ENCODE measurements at regions not wholly inside any gene's neighbourhood (a gene's known extent, or its start where the extent isn't known, plus 50 kb on each side); places are given as distances from the start of the nearest gene placed in this dataset.

DNA sequence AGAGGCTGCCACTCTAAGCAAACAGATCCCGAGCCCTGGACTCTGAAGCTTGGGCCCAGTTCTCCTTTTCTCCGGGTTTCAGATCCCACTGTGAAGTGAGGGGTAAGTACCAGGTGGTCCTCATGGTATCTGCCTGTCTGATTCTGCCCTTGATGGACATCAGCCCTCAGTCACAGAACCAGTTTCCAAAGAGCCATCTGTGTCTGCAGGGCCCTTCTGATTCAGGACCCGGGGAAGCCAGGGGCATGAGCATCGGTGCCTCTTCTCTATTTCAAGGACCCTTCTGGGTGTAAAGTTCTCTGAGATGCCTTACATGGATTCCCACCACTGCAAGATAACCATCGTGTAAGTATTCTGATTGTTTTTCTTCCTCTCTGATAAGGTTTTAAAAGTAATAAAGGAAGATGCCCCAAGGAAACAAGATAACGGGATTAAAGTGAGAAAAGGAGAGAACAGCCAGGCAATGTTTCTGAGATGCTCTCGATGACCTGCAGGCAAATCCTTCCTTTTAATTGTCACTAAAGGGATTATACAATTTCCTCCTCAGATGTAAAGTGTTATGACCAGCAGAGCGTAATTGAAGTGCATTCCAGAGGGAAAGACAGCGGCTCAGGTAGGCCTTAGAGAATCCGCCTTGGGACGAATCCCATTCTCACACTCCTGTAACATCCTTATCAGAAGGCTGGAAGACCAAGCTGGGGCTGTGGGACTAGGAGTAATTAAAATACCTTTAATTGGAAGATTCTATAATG is 924.3 kb downstream of the TBC1D22A start:
- Mint-ChIP-seq H3K9me3 (peaks cover 10% of the 10 kb centered on the region), H3K4me1 (ENCODE audit: low read depth) (no peaks in the 10 kb centered on the region), H3K36me3 (ENCODE audit: low read depth) (no peaks in the 10 kb centered on the region), H3K4me3 (no peak overlapping the region), H3K27ac (no peak overlapping the region), H3K27me3 (ENCODE audit: low read depth) (no peaks in the 10 kb centered on the region)
- intact Hi-C loops (cut with micrococcal nuclease): no loop called here
- no peak for DNase-seq
- CTCF ChIA-PET: no interaction called here

DNA sequence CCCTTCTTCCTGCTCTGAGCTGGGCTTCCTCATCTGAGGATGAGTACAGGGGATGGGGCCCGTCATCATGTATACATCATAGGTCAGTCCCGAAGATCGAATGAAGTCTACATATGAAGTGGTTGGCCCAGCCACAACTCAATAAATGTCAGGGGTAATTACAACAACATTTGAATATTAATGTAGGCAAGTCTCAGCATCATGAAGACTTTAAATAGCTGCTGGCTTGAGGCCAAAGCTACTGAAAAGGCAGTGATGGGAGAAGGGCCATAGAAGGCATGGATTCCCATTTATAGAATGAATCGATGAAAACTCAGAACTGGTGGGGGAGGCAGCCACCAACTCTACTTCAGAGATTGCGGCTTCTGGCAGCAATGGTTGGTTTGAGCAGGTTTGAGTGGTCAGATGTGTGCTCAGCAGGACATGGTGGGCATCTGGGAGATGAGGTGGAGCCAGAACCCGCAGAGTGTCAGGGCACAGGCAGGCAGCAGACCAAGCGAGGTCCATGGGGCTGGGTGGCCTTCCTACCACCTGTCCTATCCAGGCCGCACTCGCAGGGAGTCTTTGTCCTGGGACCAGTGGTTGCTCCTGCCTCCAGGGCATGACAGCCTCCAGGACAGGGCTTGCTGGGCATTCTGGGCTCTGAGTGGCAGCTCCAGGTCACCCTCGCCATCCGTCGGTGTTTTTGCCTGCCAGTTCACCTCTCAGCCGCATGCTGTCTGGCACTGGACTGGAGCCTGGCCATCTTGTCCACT is 919.1 kb downstream of the TBC1D22A start:
- no peaks in the 10 kb centered on the region for H3K4me1 Mint-ChIP-seq (ENCODE audit: low read depth)
- no peak overlapping the region for H3K27ac Mint-ChIP-seq
- DNase-seq: no peak
- no peak overlapping the region for H3K4me3 Mint-ChIP-seq
- H3K27me3 Mint-ChIP-seq (ENCODE audit: low read depth): peaks cover 3% of the 10 kb centered on the region
- H3K36me3 Mint-ChIP-seq (ENCODE audit: low read depth): no peaks in the 10 kb centered on the region
- intact Hi-C loops (cut with micrococcal nuclease): no loop called here
- CTCF ChIA-PET: no interaction called here
- H3K9me3 Mint-ChIP-seq: peaks cover 12% of the 10 kb centered on the region

DNA sequence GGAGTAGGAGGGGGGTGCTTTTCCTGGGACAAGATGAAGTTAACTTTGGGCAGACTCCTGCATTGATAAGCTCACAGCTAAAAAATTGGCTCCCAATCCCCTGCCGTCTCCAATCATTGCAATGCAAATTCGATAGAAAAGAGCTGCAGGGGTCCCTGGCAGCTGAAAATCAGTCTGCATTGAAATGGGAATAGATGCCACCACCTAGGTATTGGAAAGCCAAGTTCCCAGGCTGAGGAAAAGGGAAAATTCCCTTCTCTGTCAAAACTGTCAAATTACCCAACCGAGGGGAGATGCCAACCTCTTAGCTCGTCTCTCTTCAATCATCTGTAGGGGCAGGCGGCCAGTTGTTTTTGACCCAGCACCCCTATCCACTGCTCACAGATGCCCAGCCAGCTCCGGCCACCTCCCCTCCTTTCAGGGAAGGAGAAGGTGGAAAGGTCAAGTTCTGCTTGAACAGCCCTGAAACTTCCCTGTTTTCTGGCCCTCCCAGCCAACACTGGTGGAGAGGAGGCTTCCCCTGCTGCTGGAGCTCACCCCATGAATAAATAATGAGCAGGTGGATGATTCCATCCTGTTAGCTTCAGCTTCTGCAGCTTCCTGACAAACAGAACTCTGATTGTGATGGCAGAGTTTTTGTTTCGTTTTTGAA is 916.3 kb downstream of the TBC1D22A start:
- CTCF ChIA-PET: no interaction called here

DNA sequence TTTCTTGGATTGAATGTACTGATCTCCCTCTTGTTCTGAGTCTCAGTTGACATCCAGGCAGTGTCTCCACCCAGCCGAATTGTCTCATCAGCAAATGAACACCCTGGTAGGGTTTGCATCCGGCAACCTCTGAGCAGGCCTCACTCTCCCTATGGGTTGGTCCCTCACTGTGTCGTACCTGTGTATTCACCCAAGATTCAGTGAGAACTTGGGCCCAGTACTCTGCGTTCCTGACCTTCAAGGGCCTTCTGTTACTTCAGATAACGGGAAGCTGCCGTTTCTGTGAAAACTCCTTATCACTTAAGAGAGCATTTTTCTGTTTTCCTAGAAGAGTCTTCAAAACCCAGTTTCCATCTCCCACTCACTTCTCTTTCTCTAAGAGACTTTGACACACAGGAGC is 915.6 kb downstream of the TBC1D22A start:
- intact Hi-C loops (cut with micrococcal nuclease): no loop called here
- H3K9me3 Mint-ChIP-seq: peaks cover 1% of the 10 kb centered on the region
- CTCF ChIA-PET: no interaction called here
- no peak for DNase-seq
- peaks cover 3% of the 10 kb centered on the region for H3K27me3 Mint-ChIP-seq (ENCODE audit: low read depth)
- no peak overlapping the region for H3K27ac Mint-ChIP-seq
- H3K4me3 Mint-ChIP-seq: no peak overlapping the region
- no peaks in the 10 kb centered on the region for H3K36me3 Mint-ChIP-seq (ENCODE audit: low read depth)
- no peaks in the 10 kb centered on the region for H3K4me1 Mint-ChIP-seq (ENCODE audit: low read depth)

More for the DNA sequence above, 916.3 kb downstream of the TBC1D22A start:
- intact Hi-C loops (cut with micrococcal nuclease): no loop called here
- Mint-ChIP-seq H3K27me3 (ENCODE audit: low read depth) (peaks cover 3% of the 10 kb centered on the region), H3K9me3 (peaks cover 4% of the 10 kb centered on the region), H3K27ac (no peak overlapping the region), H3K36me3 (ENCODE audit: low read depth) (no peaks in the 10 kb centered on the region), H3K4me3 (no peak overlapping the region), H3K4me1 (ENCODE audit: low read depth) (no peaks in the 10 kb centered on the region)
- DNase-seq: no peak

DNA sequence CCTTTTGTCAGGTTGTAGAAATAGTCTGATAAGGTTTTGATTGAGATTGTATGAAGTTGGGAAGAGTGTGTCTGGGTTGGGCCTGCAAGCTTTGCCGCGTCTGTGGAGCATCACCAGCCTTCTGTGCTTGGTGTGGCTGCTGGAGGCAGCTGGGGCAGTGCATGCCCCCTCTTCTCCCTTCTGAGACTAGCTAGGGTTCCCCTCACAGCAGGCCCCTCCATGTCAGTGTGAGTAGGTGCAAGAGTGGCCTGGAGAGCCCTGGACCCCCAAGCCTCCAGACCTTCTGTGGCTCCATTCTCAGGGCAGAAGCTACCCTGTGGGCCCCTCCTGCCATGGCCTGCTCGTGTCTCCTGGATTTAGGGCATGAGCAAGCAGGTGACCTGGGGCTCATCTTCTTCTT is 914.2 kb downstream of the TBC1D22A start:
- Mint-ChIP-seq H3K27ac (no peak overlapping the region), H3K36me3 (ENCODE audit: low read depth) (no peaks in the 10 kb centered on the region), H3K4me3 (no peak overlapping the region), H3K4me1 (ENCODE audit: low read depth) (no peaks in the 10 kb centered on the region), H3K27me3 (ENCODE audit: low read depth) (peaks cover 3% of the 10 kb centered on the region), H3K9me3 (peaks cover 1% of the 10 kb centered on the region)
- CTCF ChIA-PET: no interaction called here
- DNase-seq: no peak
- intact Hi-C loops (cut with micrococcal nuclease): no loop called here

DNA sequence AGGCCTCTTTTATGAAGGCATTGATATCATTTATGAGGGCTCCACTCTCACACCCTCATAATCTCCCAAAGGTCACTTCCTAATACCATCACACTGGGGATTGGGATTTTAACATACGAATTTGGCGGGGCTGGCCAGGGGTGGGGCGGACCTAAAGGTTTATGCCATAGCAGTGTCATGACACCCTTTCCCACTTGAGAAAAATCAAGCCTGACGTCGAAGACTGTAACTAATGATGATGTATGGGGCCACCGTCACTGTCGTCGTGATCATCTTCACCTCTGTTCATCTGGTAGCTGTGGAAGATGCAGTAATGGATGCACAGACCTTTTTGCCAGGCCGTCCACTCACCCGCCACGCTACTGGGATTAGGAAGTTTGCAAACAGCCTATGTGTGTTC is 912.1 kb downstream of the TBC1D22A start:
- Mint-ChIP-seq H3K4me1 (ENCODE audit: low read depth) (no peaks in the 10 kb centered on the region), H3K27ac (no peak overlapping the region), H3K27me3 (ENCODE audit: low read depth) (peaks cover under 1% of the 10 kb centered on the region), H3K9me3 (peaks cover under 1% of the 10 kb centered on the region), H3K4me3 (no peak overlapping the region), H3K36me3 (ENCODE audit: low read depth) (no peaks in the 10 kb centered on the region)
- no peak for DNase-seq
- CTCF ChIA-PET: no interaction called here
- intact Hi-C loops (cut with micrococcal nuclease): no loop called here

DNA sequence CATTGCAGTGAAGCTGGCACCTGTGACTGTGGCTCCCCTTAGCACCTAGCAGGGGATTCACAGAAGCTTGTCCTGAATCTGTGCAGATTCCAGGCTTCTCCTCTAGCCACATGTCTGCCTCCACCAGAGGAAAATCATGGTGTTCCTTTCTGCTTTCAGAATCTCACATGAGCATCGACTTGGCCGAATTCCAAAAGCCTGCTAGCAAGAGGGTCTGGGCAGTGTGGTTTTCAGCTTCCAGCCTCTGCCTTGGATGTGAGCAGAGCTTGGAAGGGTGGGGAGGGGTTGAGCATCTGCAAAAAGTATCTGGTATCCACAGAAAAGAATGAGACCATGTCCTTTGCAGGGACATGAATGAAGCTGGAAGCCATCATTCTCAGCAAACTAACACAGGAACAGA is 911.1 kb downstream of the TBC1D22A start:
- Mint-ChIP-seq H3K9me3 (peaks cover 3% of the 10 kb centered on the region), H3K4me3 (no peak overlapping the region), H3K27ac (no peak overlapping the region), H3K36me3 (ENCODE audit: low read depth) (no peaks in the 10 kb centered on the region), H3K27me3 (ENCODE audit: low read depth) (no peaks in the 10 kb centered on the region), H3K4me1 (ENCODE audit: low read depth) (no peaks in the 10 kb centered on the region)
- CTCF ChIA-PET: no interaction called here
- intact Hi-C loops (cut with micrococcal nuclease): no loop called here
- no peak for DNase-seq

DNA sequence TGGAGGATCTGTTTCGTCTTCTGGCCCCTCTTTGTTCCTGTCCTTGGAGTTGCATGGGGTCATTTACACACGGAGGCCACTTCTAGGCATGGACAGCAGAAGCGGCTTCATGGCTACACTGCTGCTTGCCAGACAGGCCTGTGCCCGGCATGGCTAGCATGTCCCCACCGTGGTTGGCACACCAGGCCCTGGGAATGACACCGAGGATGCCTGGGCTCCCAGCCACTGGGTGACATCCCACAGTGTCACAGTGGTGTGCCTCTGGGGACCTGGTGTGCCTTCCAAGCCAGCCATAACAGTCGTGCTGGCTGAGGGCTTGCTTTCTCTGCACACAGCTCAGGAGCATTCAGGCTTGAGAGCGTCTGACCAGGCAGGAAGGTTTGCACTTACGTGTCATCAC is 910.1 kb downstream of the TBC1D22A start:
- CTCF ChIA-PET: no interaction called here
- no peaks in the 10 kb centered on the region for H3K4me1 Mint-ChIP-seq (ENCODE audit: low read depth)
- H3K27ac Mint-ChIP-seq: no peak overlapping the region
- no peak overlapping the region for H3K4me3 Mint-ChIP-seq
- no peak for DNase-seq
- H3K9me3 Mint-ChIP-seq: peaks cover 5% of the 10 kb centered on the region
- no peaks in the 10 kb centered on the region for H3K27me3 Mint-ChIP-seq (ENCODE audit: low read depth)
- intact Hi-C loops (cut with micrococcal nuclease): no loop called here
- no peaks in the 10 kb centered on the region for H3K36me3 Mint-ChIP-seq (ENCODE audit: low read depth)

DNA sequence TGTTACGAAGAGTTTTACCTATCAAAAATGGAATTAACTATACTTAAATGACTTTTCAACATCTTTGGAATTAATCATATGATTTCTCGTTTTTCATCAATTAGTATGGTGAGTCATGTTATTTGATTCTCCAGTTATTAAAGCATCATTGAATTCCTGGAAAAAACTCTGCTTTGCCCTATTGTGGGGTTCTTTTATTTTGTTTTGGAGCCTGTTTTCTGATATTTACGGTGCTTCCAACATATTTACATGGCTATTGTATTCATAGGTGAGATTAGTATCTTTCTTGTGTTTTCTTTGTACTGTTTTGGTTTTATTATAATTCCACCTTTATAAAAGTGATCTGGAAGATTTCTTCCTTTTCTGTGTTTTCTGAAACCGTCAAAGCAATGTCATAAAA is 902.7 kb downstream of the TBC1D22A start:
- intact Hi-C loops (cut with micrococcal nuclease): no loop called here
- no peak for DNase-seq
- H3K27ac Mint-ChIP-seq: no peak overlapping the region
- H3K4me3 Mint-ChIP-seq: no peak overlapping the region
- no peaks in the 10 kb centered on the region for H3K4me1 Mint-ChIP-seq (ENCODE audit: low read depth)
- CTCF ChIA-PET: no interaction called here
- peaks cover 3% of the 10 kb centered on the region for H3K27me3 Mint-ChIP-seq (ENCODE audit: low read depth)
- H3K9me3 Mint-ChIP-seq: peaks cover 10% of the 10 kb centered on the region
- no peaks in the 10 kb centered on the region for H3K36me3 Mint-ChIP-seq (ENCODE audit: low read depth)

DNA sequence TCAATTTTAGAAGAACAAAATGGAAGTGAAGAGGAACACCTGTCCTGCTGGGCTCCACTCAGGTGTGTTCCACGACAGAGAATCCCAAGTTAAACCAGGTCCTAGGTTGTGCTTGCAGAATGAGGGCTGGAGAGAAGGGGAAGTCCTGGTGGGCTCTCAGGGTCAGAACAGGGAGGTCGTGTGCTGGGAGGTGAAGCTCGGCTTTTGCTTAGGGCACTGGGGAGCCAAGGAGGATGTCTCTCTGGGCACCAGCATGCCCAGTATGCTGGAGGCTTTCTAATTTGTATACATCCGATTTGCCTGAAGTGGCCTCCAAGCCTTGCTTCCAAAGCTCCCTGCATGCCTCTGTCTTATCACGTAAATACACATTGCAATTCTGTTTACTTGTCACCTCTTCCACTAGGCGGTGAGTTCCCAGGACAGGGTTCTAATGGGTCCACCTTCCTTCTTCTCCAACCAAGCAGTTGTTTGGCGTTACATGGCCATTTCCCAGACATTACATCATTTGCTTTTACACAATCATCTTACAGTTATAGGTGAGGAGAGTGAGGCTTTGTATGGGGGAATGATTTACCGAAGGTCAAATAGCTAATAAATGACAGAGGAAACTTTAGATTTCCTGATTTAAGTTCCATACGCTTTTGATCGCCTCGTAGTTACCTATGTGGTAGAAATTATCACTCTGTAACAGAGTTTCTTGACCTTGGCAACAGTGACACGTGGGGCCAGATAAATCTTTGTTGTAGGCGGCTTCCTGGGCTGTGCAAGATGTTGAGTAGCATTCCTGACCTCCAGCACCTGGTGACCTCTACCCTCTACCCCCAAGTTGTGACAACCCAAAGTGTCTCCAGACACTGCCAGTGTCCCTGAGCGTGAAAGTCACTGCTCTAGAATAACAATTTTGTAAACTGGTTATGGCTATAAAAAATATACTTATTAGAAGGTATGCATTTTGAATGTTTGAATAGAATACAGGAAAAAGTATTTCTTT is 901.5 kb downstream of the TBC1D22A start:
- Mint-ChIP-seq H3K27ac (no peak overlapping the region), H3K9me3 (peaks cover 7% of the 10 kb centered on the region), H3K36me3 (ENCODE audit: low read depth) (no peaks in the 10 kb centered on the region), H3K4me1 (ENCODE audit: low read depth) (no peaks in the 10 kb centered on the region), H3K27me3 (ENCODE audit: low read depth) (peaks cover 3% of the 10 kb centered on the region), H3K4me3 (no peak overlapping the region)
- CTCF ChIA-PET: no interaction called here
- intact Hi-C loops (cut with micrococcal nuclease): no loop called here
- DNase-seq: no peak

DNA sequence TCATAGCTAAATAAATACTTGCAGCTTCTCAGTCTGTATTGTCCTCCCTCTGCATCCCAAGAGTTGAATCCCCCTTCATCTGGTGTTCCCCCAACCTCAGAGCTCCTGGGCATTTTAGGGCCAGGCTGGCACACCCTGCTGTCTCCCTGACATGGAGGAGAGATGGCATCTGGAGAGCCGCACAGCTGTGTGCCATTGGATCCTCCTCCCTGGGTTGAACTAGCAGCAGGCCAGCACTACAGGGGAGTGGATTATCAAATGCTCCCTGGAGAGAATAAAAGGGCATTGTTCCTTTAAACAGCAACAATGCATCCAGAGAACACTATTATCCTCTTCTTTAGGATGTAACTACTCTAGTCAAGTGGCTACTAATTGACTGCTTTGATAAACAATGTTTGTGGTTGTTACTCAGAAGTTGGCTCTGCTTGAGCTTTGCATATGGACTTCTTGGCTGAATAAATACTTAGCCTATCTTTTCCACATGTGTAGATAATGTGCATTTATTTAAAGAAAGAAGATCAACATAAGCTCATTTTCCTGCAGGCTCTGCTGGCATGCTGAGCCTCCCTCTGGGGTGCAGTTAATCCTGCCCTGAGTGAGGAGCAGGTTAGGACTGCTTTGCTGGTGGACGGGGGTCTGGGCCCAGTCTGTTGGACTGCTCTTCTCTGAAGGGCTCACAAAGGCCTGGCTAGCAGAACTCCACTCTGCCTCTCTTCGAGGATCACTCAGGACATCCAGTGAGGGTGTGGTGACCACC is 897.2 kb downstream of the TBC1D22A start:
- no peaks in the 10 kb centered on the region for H3K27me3 Mint-ChIP-seq (ENCODE audit: low read depth)
- H3K27ac Mint-ChIP-seq: no peak overlapping the region
- DNase-seq: no peak
- CTCF ChIA-PET: no interaction called here
- peaks cover 5% of the 10 kb centered on the region for H3K9me3 Mint-ChIP-seq
- H3K36me3 Mint-ChIP-seq (ENCODE audit: low read depth): no peaks in the 10 kb centered on the region
- no peaks in the 10 kb centered on the region for H3K4me1 Mint-ChIP-seq (ENCODE audit: low read depth)
- no peak overlapping the region for H3K4me3 Mint-ChIP-seq
- intact Hi-C loops (cut with micrococcal nuclease): no loop called here

Measured in activated naive CD4-positive, alpha-beta T cell treated with anti-CD3 and anti-CD28 coated beads for 36 hours (primary cell).